ENCODE measurements at regions not wholly inside any gene's neighbourhood (a gene's known extent, or its start where the extent isn't known, plus 50 kb on each side); places are given as distances from the start of the nearest gene placed in this dataset.

- ChIA-PET POLR2A (no interaction called here), CTCF (no interaction called here)
- Histone ChIP-seq H3K27ac (ENCODE audit: low read length) (no peak overlapping the region), H3K27me3 (ENCODE audit: control insufficient read depth, insufficient read depth, low read length) (no peaks in the 10 kb centered on the region), H3K4me1 (ENCODE audit: control insufficient read depth, insufficient read depth, low read length) (no peaks in the 10 kb centered on the region), H3K4me3 (ENCODE audit: low read depth in 2 of 2, low read length in 2 of 2) (no peak overlapping the region), H3K36me3 (ENCODE audit: control insufficient read depth, insufficient read depth, low read length) (no peaks in the 10 kb centered on the region), H3K9me3 (ENCODE audit: control insufficient read depth, insufficient read depth, low read depth, low read length) (no peaks in the 10 kb centered on the region)
- TF ChIP-seq CTCF (IDR thresholded peaks at IDR 0.05) (no peak), POLR2AphosphoS5 (IDR thresholded peaks at IDR 0.05; ENCODE audit: low read depth, low read length) (no peak), TCF7L2 (IDR thresholded peaks at IDR 0.05; ENCODE audit: low read depth, low read length) (no peak), REST (IDR thresholded peaks at IDR 0.05; ENCODE audit: insufficient read depth in 1 of 2, low read depth in 2 of 2, low read length in 1 of 2) (no peak), SIN3A (IDR thresholded peaks at IDR 0.05; ENCODE audit: borderline replicate concordance, insufficient read depth, low read depth, low read length) (no peak)
- no TSS peak for BruUV-seq (replicated peaks)
- DNase-seq (ENCODE audit: low read depth, low spot score), result no peak
- no peak for ATAC-seq
- in situ Hi-C loops (cut with HindIII; ENCODE audit: low pct_unique_long_range_greater_than_20kb, low sequenced_read_pairs), result no loop called here
- intact Hi-C loops (cut with micrococcal nuclease; ENCODE audit: unreplicated experiment), result no loop called here
Measured at GRCh38 chr1:80363689-80364475, 1357.4 kb upstream of the ADGRL4 start.

GRCh38 chr1:80359666-80360065 is 1353.1 kb upstream of the ADGRL4 start:
- no TSS peak for BruUV-seq (replicated peaks)
- Histone ChIP-seq H3K9me3 (ENCODE audit: control insufficient read depth, insufficient read depth, low read depth, low read length) (no peaks in the 10 kb centered on the region), H3K4me3 (ENCODE audit: low read depth in 2 of 2, low read length in 2 of 2) (no peak overlapping the region), H3K36me3 (ENCODE audit: control insufficient read depth, insufficient read depth, low read length) (no peaks in the 10 kb centered on the region), H3K4me1 (ENCODE audit: control insufficient read depth, insufficient read depth, low read length) (no peaks in the 10 kb centered on the region), H3K27ac (ENCODE audit: low read length) (no peak overlapping the region), H3K27me3 (ENCODE audit: control insufficient read depth, insufficient read depth, low read length) (no peaks in the 10 kb centered on the region)
- no peak for TF ChIP-seq TCF7L2 (IDR thresholded peaks at IDR 0.05; ENCODE audit: low read depth, low read length)
- no peak for TF ChIP-seq POLR2AphosphoS5 (IDR thresholded peaks at IDR 0.05; ENCODE audit: low read depth, low read length)
- no peak for TF ChIP-seq REST (IDR thresholded peaks at IDR 0.05; ENCODE audit: insufficient read depth in 1 of 2, low read depth in 2 of 2, low read length in 1 of 2)
- TF ChIP-seq SIN3A (IDR thresholded peaks at IDR 0.05; ENCODE audit: borderline replicate concordance, insufficient read depth, low read depth, low read length), result no peak
- TF ChIP-seq CTCF (IDR thresholded peaks at IDR 0.05), result no peak
- ChIA-PET CTCF (no interaction called here), POLR2A (no interaction called here)
- DNase-seq (ENCODE audit: low read depth, low spot score) (no peak), ATAC-seq (no peak)
- intact Hi-C loops (cut with micrococcal nuclease; ENCODE audit: unreplicated experiment), result no loop called here
- in situ Hi-C loops (cut with HindIII; ENCODE audit: low pct_unique_long_range_greater_than_20kb, low sequenced_read_pairs), result no loop called here

All from Panc1 (cell line).